HG03139 (cell line): ENCODE measurements at regions not wholly inside any gene's neighbourhood (a gene's known extent, or its start where the extent isn't known, plus 50 kb on each side); places are given as distances from the start of the nearest gene placed in this dataset.
A peak's percentile ranks its signal among the peaks of the same experiment; 100 is the strongest.
"Not testable (repeated sequence)": the region's sequence is repeated elsewhere in the genome, so short reads cannot be mapped to it uniquely, and the experiment has no call there.

ENCODE experiments used
- ATAC-seq: cut with Tn5 transposase; IDR thresholded peaks from one replicate; pipeline ENCODE4 v1.9.1; 2021; ENCODE audit not compliant: unreplicated experiment

DNA sequence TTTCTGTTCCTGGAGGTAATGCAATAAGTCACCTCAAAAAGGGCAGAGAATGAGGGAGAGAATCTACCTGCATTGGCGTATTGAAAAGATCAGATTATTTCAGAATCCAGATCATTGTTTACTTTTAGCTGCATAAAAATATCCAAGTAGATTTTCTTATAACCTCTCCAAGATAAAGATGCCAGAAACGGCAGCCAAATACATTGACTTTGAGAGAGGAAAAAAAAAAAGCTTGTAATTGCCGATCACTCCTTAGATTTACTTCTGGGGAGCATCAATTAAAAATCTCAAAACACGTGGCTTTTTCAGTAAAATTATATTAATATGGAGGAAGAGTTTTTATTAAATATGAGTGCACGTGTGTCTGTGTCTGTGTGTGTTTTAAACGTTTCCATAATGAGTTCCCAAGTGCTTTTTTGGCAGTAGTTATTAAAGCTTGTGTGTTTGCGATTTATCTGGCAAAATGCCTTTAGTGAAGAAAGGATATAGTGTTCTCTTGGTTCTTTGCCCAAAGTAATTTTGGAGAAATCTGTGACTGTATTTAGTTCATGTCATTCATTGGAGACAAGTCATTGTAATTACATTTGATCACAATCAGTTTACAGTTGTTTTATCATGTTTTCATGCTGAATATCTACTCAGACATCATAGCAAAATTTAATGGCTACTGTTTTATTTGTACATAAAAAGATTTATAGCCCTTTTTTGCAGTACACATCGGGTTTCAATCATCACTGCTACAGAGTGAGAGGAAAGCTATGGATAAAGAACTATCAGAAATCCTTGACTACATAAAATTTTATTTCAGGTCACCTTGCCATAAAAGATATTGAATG, 176.1 kb downstream of the TM9SF2 start:
- no peak for ATAC-seq

DNA sequence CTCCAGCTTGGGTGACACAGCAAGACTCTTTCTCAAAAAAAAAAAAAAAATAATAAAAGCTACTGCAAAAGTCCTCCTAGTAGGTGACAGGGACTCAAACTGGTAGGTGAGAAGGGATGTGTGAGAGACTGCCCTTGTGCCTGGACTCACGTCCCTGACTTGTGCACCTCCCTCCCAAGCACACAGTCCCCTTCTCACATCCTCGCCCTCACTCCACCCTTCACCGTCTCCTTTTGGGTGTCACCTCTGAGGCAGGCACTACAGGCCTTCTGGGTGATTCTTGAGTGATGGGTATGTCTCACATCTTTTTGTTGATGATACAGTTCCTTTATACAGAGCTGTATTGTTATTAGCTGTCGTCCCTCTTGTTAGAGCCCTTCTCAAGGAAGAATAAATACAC, 170.5 kb downstream of the TM9SF2 start:
- no peak for ATAC-seq

DNA sequence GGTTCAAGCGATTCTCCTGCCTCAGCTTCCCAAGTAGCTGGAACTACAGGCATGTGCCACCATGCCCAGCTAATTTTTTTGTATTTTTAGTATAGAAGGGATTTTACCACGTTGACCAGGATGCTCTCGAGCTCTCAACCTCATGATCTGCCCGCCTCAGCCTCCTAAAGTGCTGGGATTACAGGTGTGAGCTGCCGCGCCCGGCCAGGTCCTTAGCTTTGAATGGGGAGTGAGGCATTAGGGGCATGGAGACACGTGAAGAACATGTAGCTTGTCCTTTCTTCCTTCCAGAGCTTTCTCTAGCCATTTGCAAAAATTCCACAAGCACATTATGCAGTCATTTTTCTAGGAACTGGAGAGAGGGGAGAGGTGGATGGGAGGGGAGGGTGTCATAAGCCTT, 167.8 kb downstream of the TM9SF2 start:
- not testable (repeated sequence) for ATAC-seq

DNA sequence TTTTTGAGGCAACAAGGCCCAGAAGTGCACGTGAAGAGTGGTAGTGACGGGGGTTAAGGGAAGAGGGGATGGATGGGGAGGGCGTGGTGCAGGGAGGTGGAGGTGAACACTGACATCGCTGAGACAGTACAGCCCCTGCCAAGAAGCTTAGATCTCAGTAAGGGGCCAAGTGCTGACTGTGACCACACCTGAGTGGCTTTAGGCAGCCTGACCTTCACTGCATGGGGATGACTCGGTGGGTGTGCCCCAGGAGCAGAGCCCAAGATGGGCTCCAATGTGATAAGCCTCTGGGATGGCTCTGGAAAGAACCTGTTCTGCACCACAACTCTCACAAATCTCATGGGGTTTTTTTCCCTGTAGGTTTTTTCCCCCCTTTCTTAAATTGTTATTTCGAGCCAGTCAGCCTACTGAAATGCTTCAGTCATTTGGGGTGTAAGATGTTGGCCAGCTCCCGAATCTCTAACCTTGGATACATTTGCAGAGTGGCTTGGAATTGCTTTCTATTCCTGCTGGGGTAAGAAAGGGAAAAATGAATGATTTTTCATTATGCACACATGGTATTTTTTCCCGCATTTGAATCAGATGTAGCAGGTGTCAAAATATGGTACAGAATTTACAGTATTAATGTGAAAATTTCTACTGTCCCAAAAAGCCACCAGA, 165.0 kb downstream of the TM9SF2 start:
- ATAC-seq, result no peak

GRCh38 chr13:99665711-99666110, 164.4 kb downstream of the TM9SF2 start:
- ATAC-seq, result no peak

GRCh38 chr13:99663908-99664307, 162.6 kb downstream of the TM9SF2 start:
- ATAC-seq, result no peak

- ATAC-seq, result no peak
Observed at GRCh38 chr13:99663185-99663825, 162.0 kb downstream of the TM9SF2 start.

GRCh38 chr13:99662678-99663077, 161.4 kb downstream of the TM9SF2 start:
- ATAC-seq, result no peak

- ATAC-seq, result no peak
Observed at GRCh38 chr13:99661791-99662190, 160.5 kb downstream of the TM9SF2 start.

GRCh38 chr13:99659866-99660554, 158.7 kb downstream of the TM9SF2 start:
- ATAC-seq, result no peak

- no peak for ATAC-seq
Observed at GRCh38 chr13:99659226-99659625, 158.0 kb downstream of the TM9SF2 start.

DNA sequence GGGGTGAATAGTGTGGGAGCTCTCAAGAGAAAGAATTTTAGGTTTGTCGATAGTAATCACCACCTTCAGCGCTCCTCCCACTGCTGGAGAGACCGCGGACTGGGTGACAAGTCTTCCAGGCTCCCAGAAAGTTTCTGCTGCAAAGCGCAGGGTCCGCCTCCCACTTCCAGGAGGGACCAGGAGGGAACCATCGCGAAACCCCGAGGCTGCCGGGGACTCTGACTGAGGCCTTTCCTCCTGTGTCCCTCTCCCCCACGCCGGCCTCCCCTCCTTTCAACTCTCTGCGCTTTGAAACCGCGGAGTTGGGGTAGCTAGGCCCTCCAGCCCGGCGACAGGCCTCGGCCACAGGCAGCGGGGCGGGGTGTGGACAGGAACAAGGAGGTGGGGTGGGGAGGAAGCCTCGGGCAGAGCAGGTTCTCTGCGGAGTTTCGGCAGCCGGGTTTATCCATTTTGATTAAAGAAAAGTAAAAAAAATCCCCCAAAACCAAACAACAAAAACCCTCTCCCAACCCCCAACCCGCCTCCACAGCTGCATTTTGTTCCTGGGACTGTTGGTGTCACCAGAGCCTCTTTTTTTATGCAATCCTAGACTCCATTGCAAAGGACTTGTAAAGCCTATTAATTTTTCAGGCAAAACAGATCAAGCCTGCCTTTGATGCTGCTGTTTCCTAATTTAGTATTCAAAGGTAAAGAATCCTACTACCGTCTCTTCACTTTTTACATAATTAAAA, 157.2 kb downstream of the TM9SF2 start:
- ATAC-seq, result no peak

DNA sequence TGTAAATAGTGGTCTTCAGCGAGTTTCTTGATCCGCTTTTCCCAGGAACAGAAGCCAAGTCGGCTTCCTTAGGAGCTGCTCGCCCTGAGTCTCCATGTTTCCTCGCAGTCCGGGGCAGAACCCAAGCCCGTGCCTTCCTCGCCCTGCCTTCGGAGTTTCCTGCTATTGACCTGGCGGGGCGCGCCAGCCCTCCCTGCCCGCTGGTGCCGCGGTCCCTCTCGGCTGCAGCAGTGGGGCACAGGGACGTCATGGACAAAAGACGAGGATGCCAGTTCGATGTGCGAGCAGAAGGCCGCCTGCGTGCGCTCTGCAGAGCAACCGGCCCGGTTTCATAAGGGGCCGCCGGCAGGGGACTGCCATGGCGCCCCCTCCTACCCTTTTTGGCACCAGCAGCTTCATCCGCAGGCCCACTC, 156.6 kb downstream of the TM9SF2 start:
- no peak for ATAC-seq

DNA sequence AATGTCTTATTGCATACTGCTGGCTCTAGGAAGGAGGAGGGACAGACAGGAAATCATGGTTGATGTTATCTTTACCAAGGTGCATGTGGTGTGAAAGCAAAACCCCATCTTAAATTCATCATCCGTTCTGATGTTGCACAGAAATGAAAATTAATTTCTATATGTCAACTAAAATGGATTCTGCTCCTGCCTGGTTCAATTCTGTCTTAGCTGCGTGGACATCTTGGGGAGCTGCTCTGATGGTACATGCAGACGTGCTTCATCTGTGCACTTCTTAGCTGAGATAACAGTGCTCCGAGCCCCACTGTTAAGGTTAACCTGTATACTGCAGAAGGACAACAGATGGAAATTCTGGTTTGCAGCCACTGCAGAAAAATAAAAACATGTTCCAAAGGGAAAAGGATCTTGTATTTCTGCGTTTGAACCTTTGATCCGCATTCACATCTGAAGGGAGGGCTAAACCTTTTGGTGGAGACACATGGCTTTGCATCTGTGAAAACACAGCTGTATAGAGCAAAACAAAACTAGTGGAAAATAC, 155.6 kb downstream of the TM9SF2 start:
- no peak for ATAC-seq

DNA sequence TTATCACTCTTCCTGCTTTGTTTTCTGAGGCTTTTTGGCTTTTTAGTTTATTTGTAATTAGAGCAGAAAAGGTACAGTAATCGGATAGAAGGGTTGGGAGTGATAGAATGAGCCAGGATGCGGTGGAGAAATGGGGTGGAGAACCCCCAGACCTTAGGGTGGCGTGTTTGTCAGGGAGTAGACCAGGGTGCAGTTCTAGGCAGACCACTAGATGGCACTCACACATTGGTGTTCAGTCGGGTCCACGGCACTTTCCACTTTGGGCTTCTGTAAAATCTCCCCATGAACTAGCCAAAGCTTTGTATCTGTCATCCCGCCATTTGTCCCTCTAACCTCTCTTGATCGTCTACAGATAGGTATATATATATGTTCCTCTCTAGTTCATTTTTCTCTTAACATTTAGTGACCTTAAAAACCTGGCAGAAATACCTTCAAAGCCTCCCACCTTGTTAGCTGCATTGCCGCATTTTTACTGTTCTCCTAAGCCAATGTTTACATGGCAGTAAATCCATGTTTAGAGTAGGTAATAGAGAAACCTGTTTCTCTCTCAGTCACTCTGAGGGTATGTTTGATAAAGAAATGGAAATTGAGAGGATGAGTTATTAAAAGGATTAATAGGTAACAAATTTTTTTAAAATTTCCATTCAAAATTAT, 154.9 kb downstream of the TM9SF2 start:
- peak; percentile 49 for ATAC-seq

DNA sequence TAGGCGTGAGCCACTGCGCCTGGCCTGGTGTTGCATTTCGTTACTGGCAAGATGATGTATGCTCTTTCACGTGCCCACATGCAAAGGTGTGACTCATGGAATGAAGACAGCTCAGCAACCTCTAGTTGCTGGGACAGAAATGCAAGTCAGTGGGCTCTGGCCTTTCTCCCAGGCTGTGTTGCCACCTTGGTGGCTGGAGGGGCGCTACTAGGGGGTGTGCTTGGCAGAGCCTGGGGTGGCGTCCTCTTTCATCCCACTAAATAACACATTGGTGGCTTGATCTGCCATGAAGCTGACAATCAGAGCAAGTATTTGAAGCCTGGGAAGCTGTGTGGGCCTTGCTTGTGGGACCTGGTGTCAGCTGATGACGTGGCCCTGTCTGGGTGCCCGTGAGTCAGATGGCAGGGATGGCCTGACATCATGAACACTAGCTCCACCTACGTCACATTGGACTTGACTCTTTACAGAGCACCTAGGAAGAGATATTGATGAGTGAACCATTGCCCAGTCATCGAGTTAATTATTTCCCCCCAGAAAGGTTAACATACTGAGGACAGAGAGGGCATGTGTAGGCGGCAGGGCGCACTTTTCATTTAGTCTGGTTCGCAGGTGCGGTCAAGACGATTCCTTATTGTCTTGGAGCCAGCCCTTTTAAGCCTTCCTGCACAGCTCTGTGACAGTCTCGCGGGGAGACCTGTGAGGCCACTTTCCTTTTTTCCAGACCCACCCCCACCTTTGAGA, 154.2 kb downstream of the TM9SF2 start:
- ATAC-seq, result no peak

DNA sequence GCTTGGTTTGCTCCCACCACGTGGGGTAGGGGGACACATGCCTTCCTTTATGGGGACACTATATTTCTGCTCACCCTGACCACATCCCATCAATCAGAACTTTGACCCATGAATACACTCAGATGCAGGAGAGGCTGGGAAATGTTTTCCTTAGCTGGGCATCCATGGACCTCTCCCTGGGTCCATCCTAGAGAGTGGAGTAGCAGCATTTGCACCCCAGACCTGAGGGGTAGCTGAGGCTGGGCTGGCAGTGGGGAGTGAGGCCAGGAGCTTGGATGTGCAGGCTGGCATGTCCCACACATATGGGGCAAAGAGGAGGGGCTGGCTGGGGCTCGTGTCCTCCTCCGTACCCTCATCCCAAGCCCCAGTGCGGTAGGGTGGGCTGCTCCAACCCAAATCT, 152.8 kb downstream of the TM9SF2 start:
- ATAC-seq, result no peak

- ATAC-seq, result no peak
Observed at GRCh38 chr13:99653526-99653925, 152.3 kb downstream of the TM9SF2 start.

- no peak for ATAC-seq
Observed at GRCh38 chr13:99652901-99653300, 151.6 kb downstream of the TM9SF2 start.
